ENCODE measurements at regions not wholly inside any gene's neighbourhood (a gene's known extent, or its start where the extent isn't known, plus 50 kb on each side); places are given as distances from the start of the nearest gene placed in this dataset.

GRCh38 chr11:116698080-116698479, 74.7 kb downstream of the BUD13 start:
- in situ Hi-C loops (cut with HindIII; ENCODE audit: low pct_unique_long_range_greater_than_20kb, low sequenced_read_pairs): no loop called here
- no peak for DNase-seq (ENCODE audit: low read depth)

GRCh38 chr11:116697639-116698038, 75.1 kb downstream of the BUD13 start:
- no peak for DNase-seq (ENCODE audit: low read depth)
- in situ Hi-C loops (cut with HindIII; ENCODE audit: low pct_unique_long_range_greater_than_20kb, low sequenced_read_pairs): no loop called here

- in situ Hi-C loops (cut with HindIII; ENCODE audit: low pct_unique_long_range_greater_than_20kb, low sequenced_read_pairs): no loop called here
These were observed 75.8 kb downstream of the BUD13 start for GRCh38 chr11:116697011-116697410.

GRCh38 chr11:116696381-116696941, 76.3 kb downstream of the BUD13 start:
- in situ Hi-C loops (cut with HindIII; ENCODE audit: low pct_unique_long_range_greater_than_20kb, low sequenced_read_pairs): no loop called here
- DNase-seq (ENCODE audit: low read depth): no peak

More at GRCh38 chr11:116697011-116697410, 75.8 kb downstream of the BUD13 start:
- no peak for DNase-seq (ENCODE audit: low read depth)

GRCh38 chr11:116695657-116696254, 77.0 kb downstream of the BUD13 start:
- no peak for DNase-seq (ENCODE audit: low read depth)
- in situ Hi-C loops (cut with HindIII; ENCODE audit: low pct_unique_long_range_greater_than_20kb, low sequenced_read_pairs): no loop called here

GRCh38 chr11:116694815-116695590, 77.8 kb downstream of the BUD13 start:
- DNase-seq (ENCODE audit: low read depth): no peak

GRCh38 chr11:116694349-116694725, 78.5 kb downstream of the BUD13 start:
- in situ Hi-C loops (cut with HindIII; ENCODE audit: low pct_unique_long_range_greater_than_20kb, low sequenced_read_pairs): no loop called here

More at GRCh38 chr11:116694815-116695590, 77.8 kb downstream of the BUD13 start:
- in situ Hi-C loops (cut with HindIII; ENCODE audit: low pct_unique_long_range_greater_than_20kb, low sequenced_read_pairs): no loop called here

GRCh38 chr11:116693593-116694348, 79.0 kb downstream of the BUD13 start:
- in situ Hi-C loops (cut with HindIII; ENCODE audit: low pct_unique_long_range_greater_than_20kb, low sequenced_read_pairs): no loop called here
- DNase-seq (ENCODE audit: low read depth): no peak

More at GRCh38 chr11:116694349-116694725, 78.5 kb downstream of the BUD13 start:
- no peak for DNase-seq (ENCODE audit: low read depth)

GRCh38 chr11:116693102-116693570, 79.7 kb downstream of the BUD13 start:
- in situ Hi-C loops (cut with HindIII; ENCODE audit: low pct_unique_long_range_greater_than_20kb, low sequenced_read_pairs): no loop called here

GRCh38 chr11:116692318-116693101, 80.3 kb downstream of the BUD13 start:
- no peak for DNase-seq (ENCODE audit: low read depth)
- in situ Hi-C loops (cut with HindIII; ENCODE audit: low pct_unique_long_range_greater_than_20kb, low sequenced_read_pairs): no loop called here

More at GRCh38 chr11:116693102-116693570, 79.7 kb downstream of the BUD13 start:
- DNase-seq (ENCODE audit: low read depth): no peak

GRCh38 chr11:116691771-116692177, 81.0 kb downstream of the BUD13 start:
- DNase-seq (ENCODE audit: low read depth): no peak
- in situ Hi-C loops (cut with HindIII; ENCODE audit: low pct_unique_long_range_greater_than_20kb, low sequenced_read_pairs): no loop called here

GRCh38 chr11:116690611-116691010, 82.2 kb downstream of the BUD13 start:
- DNase-seq (ENCODE audit: low read depth): no peak
- in situ Hi-C loops (cut with HindIII; ENCODE audit: low pct_unique_long_range_greater_than_20kb, low sequenced_read_pairs): no loop called here

GRCh38 chr11:116689413-116690127, 83.2 kb downstream of the BUD13 start:
- DNase-seq (ENCODE audit: low read depth): no peak
- in situ Hi-C loops (cut with HindIII; ENCODE audit: low pct_unique_long_range_greater_than_20kb, low sequenced_read_pairs): no loop called here

- no peak for DNase-seq (ENCODE audit: low read depth)
- in situ Hi-C loops (cut with HindIII; ENCODE audit: low pct_unique_long_range_greater_than_20kb, low sequenced_read_pairs): no loop called here
These were observed 84.6 kb downstream of the BUD13 start for GRCh38 chr11:116688202-116688540.

- no peak for DNase-seq (ENCODE audit: low read depth)
- in situ Hi-C loops (cut with HindIII; ENCODE audit: low pct_unique_long_range_greater_than_20kb, low sequenced_read_pairs): no loop called here
These were observed 85.2 kb downstream of the BUD13 start for GRCh38 chr11:116687458-116688201.

GRCh38 chr11:116686866-116687265, 85.9 kb downstream of the BUD13 start:
- in situ Hi-C loops (cut with HindIII; ENCODE audit: low pct_unique_long_range_greater_than_20kb, low sequenced_read_pairs): no loop called here

GRCh38 chr11:116683982-116684381, 88.8 kb downstream of the BUD13 start:
- no peak for DNase-seq (ENCODE audit: low read depth)
- in situ Hi-C loops (cut with HindIII; ENCODE audit: low pct_unique_long_range_greater_than_20kb, low sequenced_read_pairs): no loop called here

More at GRCh38 chr11:116686866-116687265, 85.9 kb downstream of the BUD13 start:
- no peak for DNase-seq (ENCODE audit: low read depth)

Measured in Caki2 (cell line).